NT2/D1 (cell line): ENCODE measurements at regions not wholly inside any gene's neighbourhood (a gene's known extent, or its start where the extent isn't known, plus 50 kb on each side); places are given as distances from the start of the nearest gene placed in this dataset.

Experiments
- DNase-seq: peaks from one replicate; pipeline ENCODE4 v3.0.0-alpha.2; 2011; ENCODE audit warnings: low read depth, low spot score
- H3K27me3 ChIP-seq: 2 replicates; pipeline ENCODE4 v1.6.0; 2011; ENCODE audit warnings: mild to moderate bottlenecking; ENCODE audit not compliant: insufficient read length, insufficient read depth
- H3K36me3 ChIP-seq: 2 replicates; pipeline ENCODE4 v1.6.1; 2011; ENCODE audit warnings: mild to moderate bottlenecking, low read length, mixed read lengths; ENCODE audit not compliant: insufficient read depth, insufficient read length
- H3K4me1 ChIP-seq: 2 replicates; pipeline ENCODE4 v1.5.1; 2011; ENCODE audit not compliant: insufficient read depth, insufficient read length
- H3K4me3 ChIP-seq: 2 replicates; pipeline ENCODE4 v1.5.1; 2011; ENCODE audit warnings: low read depth; ENCODE audit not compliant: insufficient read length
- H3K9ac ChIP-seq: 2 replicates; pipeline ENCODE4 v1.6.0; 2011; ENCODE audit warnings: low read depth; ENCODE audit not compliant: insufficient read length
- H3K9me3 ChIP-seq: 2 replicates; pipeline ENCODE4 v1.5.1; 2011; ENCODE audit warnings: mild to moderate bottlenecking, low read length; ENCODE audit not compliant: insufficient read depth
- SUZ12 ChIP-seq: IDR thresholded peaks from 2 replicates; pipeline ENCODE4 v1.6.1; 2011; ENCODE audit not compliant: insufficient read length, insufficient read depth; ENCODE audit errors: extremely low read depth
- YY1 ChIP-seq: IDR thresholded peaks from 2 replicates; pipeline ENCODE4 v1.6.1; 2011; ENCODE audit not compliant: insufficient read length, insufficient read depth
- ZNF274 ChIP-seq: IDR thresholded peaks from 2 replicates; pipeline ENCODE4 v1.6.1; 2011; ENCODE audit warnings: mild to moderate bottlenecking, low read depth, low read length

DNA sequence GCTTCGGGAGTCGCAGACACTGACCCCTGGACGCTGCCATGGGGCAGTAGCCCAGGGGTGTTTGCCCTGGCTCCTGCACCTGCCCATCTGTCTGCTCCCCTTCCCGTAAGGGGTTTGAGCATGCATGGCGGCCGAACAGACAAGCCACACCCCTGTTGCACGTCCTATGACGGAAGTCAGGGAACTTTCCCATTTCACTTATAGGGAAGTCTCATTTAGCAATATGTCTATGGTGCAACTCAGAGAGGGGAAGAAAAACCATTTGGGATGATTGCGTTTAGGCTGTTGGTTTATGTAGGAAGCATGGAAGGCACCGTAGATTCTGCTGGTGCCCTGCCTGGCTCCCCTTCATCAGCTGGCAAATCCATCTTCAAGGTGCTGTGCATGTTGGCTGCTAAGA, 112.5 kb downstream of the HAPSTR1 start:
- Histone ChIP-seq H3K9ac (no peak overlapping the region), H3K27me3 (no peaks in the 10 kb centered on the region), H3K36me3 (no peaks in the 10 kb centered on the region), H3K9me3 (peaks cover 17% of the 10 kb centered on the region; the same call in 1 of the 2 replicates), H3K4me1 (no peaks in the 10 kb centered on the region), H3K4me3 (no peak overlapping the region)
- no peak for TF ChIP-seq SUZ12
- TF ChIP-seq YY1, result no peak
- TF ChIP-seq ZNF274, result no peak
- no peak for DNase-seq

DNA sequence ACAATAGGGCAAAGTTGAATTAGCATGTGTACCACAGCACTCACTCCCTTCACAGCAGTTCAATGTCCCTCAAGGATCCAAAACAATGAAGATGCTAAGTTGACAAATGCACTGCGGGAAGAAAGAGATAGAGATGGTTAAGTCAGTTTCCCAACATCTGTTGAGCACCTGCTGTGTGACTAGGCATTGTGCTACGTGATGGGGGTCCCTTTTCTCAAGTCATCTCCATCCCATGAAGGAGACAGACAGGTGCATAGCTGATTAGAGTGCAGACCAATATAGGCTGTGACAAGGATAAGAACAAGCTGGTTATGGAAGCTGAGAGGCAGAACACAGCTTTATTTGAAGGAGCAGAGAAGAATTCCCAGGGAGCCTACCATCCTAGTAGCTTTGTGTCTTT, 114.2 kb downstream of the HAPSTR1 start:
- Histone ChIP-seq H3K4me3 (no peak overlapping the region), H3K36me3 (no peaks in the 10 kb centered on the region), H3K9me3 (peaks cover 14% of the 10 kb centered on the region; the same call in 1 of the 2 replicates), H3K9ac (no peak overlapping the region), H3K27me3 (no peaks in the 10 kb centered on the region), H3K4me1 (no peaks in the 10 kb centered on the region)
- TF ChIP-seq ZNF274 (no peak), SUZ12 (no peak), YY1 (no peak)
- DNase-seq, result no peak

DNA sequence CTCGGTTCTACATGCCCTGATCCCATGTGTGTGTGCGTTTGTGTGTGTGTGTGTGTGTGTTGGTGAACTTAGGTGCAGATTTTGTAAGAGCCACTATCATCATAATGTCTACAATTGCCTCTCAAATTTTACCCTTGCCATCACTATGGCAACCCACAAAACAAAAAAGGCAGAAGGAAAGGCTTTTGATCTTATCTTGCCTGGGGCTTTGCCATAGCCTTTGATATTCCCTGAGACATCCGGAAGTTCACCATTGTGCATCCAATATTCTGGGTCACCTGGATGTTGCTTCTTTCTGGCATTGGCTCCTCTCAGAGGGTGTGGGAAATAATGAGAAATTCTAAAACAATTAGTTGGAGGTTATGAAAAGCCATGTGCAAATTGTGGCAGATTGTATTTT, 114.7 kb downstream of the HAPSTR1 start:
- TF ChIP-seq SUZ12 (no peak), YY1 (no peak), ZNF274 (no peak)
- Histone ChIP-seq H3K4me3 (no peak overlapping the region), H3K4me1 (no peaks in the 10 kb centered on the region), H3K9me3 (peaks cover 9% of the 10 kb centered on the region; the same call in 1 of the 2 replicates), H3K9ac (no peak overlapping the region), H3K27me3 (no peaks in the 10 kb centered on the region), H3K36me3 (no peaks in the 10 kb centered on the region)
- no peak for DNase-seq

DNA sequence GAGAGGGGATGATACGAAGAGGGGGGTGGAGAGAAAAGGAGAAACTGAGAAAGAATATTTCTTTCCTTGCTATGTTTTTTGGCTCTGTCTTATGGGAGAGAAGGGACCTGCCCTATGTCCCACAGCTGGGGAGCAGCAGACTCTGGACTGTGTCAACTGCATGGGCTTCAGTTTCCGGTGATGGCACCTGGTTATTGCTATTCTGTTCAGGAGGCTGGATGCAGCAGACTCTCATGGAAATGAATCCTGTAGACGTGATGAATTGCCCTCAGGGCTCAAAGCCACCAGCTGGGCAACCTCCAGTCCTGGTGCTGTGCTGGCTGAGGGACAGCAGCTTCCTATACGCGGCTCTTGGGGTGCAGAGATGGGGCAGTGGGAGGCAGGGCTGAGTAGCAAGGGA, 121.2 kb downstream of the HAPSTR1 start:
- DNase-seq, result no peak
- TF ChIP-seq SUZ12 (no peak), ZNF274 (no peak), YY1 (no peak)
- no peaks in the 10 kb centered on the region for H3K27me3 ChIP-seq
- no peak overlapping the region for H3K4me3 ChIP-seq
- H3K4me1 ChIP-seq, result peaks cover 3% of the 10 kb centered on the region
- H3K9me3 ChIP-seq, result no peaks in the 10 kb centered on the region
- H3K36me3 ChIP-seq, result no peaks in the 10 kb centered on the region
- no peak overlapping the region for H3K9ac ChIP-seq

DNA sequence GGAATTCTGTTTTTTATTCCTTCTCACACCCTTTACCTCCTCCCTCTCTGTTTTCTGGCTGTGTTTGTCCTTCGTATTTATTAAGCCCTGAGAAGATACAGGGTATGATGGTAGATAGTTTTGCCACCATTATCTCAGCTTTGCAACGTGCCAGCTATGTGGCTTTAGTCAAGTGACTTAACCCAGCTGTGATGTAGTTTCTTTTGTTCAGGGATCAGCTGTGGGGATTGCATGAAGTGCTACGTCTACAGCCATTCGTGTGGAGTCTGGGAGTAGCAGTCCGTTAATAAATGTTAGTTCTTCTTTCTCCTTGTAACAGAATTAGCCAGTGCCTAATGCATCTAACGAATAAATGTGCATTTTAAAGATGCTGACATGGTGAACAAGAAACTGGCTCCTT, 128.4 kb downstream of the HAPSTR1 start:
- H3K27me3 ChIP-seq, result no peaks in the 10 kb centered on the region
- H3K36me3 ChIP-seq, result no peaks in the 10 kb centered on the region
- no peak for DNase-seq
- H3K4me3 ChIP-seq, result no peak overlapping the region
- TF ChIP-seq ZNF274 (no peak), SUZ12 (no peak), YY1 (no peak)
- H3K4me1 ChIP-seq, result no peaks in the 10 kb centered on the region
- H3K9me3 ChIP-seq, result no peaks in the 10 kb centered on the region
- no peak overlapping the region for H3K9ac ChIP-seq

DNA sequence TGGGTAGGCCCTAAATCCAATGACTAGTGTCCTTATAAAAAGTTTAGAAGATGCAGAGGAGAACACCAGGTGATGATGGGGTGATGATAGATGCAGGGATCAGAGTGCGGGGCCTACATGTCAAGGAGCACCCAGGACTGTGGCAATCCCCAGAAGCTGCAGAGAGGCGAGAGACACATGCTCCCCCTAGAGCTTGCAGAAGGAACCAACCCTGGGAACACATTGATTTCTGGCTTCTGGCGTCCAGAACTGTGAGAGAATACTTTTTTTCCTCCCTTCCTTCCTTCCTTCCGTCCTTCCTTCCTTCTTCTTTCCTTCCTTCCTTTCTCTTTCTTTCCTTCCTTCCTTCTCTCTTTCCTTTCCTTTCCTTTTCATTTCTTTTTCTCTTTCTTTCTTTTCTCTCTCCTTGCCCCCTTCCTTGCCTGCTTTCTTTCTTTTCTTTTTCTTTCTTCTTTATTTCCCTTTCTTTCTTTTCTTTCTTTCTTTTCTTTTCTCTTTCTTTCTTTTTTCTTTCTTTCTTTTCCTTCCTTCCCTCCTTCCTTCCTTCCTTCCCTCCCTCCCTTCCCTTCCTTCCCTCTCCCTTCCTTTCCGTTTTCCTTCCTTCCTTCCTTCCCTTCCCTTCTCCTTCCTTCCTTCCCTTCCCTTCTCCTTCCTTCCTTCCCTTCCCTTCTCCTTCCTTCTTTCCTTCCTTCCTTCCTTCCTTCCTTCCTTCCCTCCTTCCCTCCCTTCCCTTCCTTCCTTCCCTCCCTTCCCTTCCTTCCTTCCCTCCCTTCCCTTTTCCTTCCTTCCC, 134.3 kb downstream of the HAPSTR1 start:
- no peak overlapping the region for H3K9ac ChIP-seq
- TF ChIP-seq ZNF274 (no peak), YY1 (no peak), SUZ12 (no peak)
- no peaks in the 10 kb centered on the region for H3K27me3 ChIP-seq
- no peak overlapping the region for H3K4me3 ChIP-seq
- H3K4me1 ChIP-seq, result no peaks in the 10 kb centered on the region
- no peaks in the 10 kb centered on the region for H3K36me3 ChIP-seq
- no peaks in the 10 kb centered on the region for H3K9me3 ChIP-seq
- DNase-seq, result peak; percentile 32

DNA sequence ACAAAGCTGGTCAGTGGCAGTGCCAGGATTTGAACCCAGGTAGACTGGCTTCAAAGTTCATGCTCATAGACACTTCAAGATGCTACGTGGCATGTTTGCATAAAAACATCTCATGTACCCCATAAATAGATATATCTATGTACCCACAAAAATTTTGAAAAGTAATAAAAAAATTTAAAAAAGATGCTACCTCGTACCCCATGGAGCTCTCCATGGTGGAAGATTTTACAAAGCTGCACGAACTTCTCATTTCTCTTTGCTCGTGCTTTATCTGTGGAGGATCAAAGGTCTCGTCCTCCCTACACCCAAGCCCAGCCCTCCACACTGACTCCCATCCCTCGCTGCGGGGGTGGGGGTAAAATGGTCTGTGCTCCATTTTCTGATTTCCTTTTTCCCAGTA, 135.5 kb downstream of the HAPSTR1 start:
- no peak overlapping the region for H3K4me3 ChIP-seq
- no peak for TF ChIP-seq ZNF274
- no peak for TF ChIP-seq SUZ12
- TF ChIP-seq YY1, result no peak
- H3K9ac ChIP-seq, result no peak overlapping the region
- DNase-seq, result no peak
- H3K27me3 ChIP-seq, result no peaks in the 10 kb centered on the region
- no peaks in the 10 kb centered on the region for H3K9me3 ChIP-seq
- H3K4me1 ChIP-seq, result no peaks in the 10 kb centered on the region
- no peaks in the 10 kb centered on the region for H3K36me3 ChIP-seq
